PC-3 (cell line): ENCODE measurements at regions not wholly inside any gene's neighbourhood (a gene's known extent, or its start where the extent isn't known, plus 50 kb on each side); places are given as distances from the start of the nearest gene placed in this dataset.

Experiments
- ATAC-seq: fragments of 200-7000 bp; cut with Tn5 transposase; 2 replicates; pipeline ENCODE4 v1.9.1; 2020; ENCODE audit warnings: mild to moderate bottlenecking, moderate library complexity
- BruUV-seq: library from RNA; stranded (reverse); fragments of 400-500 nt; replicated peaks from 2 replicates; lab custom pipeline; 2021; lab: Mats Ljungman, UMichigan
- CTCF ChIA-PET: fragments of 300-600 bp; sonication (Branson Sonifier 250); formaldehyde crosslinking; loops from one replicate; lab custom pipeline; 2022; ENCODE audit warnings: antibody characterized with exemption; lab: Charles Lee
- POLR2A ChIA-PET: fragments of 300-600 bp; sonication (Branson Sonifier 250); formaldehyde crosslinking; loops from one replicate; lab custom pipeline; 2022; ENCODE audit warnings: antibody characterized with exemption; ENCODE audit not compliant: unreplicated experiment; lab: Charles Lee
- DNase-seq: peaks from one replicate; pipeline ENCODE4 v3.0.0-alpha.2; 2015
- H2AFZ ChIP-seq: fragments of 300-600 bp; sonication (generic); 2 replicates; pipeline ENCODE4 v1.6.0; 2016; ENCODE audit warnings: antibody characterized with exemption, low read length
- H3F3A ChIP-seq: fragments of 300-600 bp; sonication (generic); one replicate; pipeline ENCODE4 v1.6.0; 2017; ENCODE audit warnings: antibody characterized with exemption, low read length, control low read depth, mild to moderate bottlenecking; ENCODE audit not compliant: unreplicated experiment
- H3K27ac ChIP-seq: fragments of 300-600 bp; sonication (generic); 2 replicates; pipeline ENCODE4 v1.5.1; 2016; ENCODE audit warnings: mild to moderate bottlenecking, low read length
- H3K27me3 ChIP-seq: fragments of 300-600 bp; sonication (generic); 2 replicates; pipeline ENCODE4 v1.6.1; 2016; ENCODE audit warnings: low read length, mixed read lengths
- H3K36me3 ChIP-seq: fragments of 300-600 bp; sonication (generic); 2 replicates; pipeline ENCODE4 v1.6.1; 2016; ENCODE audit warnings: low read depth, mixed run types, low read length, mixed read lengths
- H3K4me1 ChIP-seq: fragments of 300-600 bp; sonication (generic); 2 replicates; pipeline ENCODE4 v1.5.1; 2016; ENCODE audit warnings: low read length; ENCODE audit not compliant: insufficient read depth
- H3K4me2 ChIP-seq: fragments of 300-600 bp; sonication (generic); 2 replicates; pipeline ENCODE4 v1.6.0; 2016; ENCODE audit warnings: low read length
- H3K4me3 ChIP-seq: fragments of 300-600 bp; sonication (generic); 2 replicates; pipeline ENCODE4 v1.5.1; 2016; ENCODE audit warnings: mild to moderate bottlenecking, low read length, mixed read lengths
- H3K79me2 ChIP-seq: fragments of 300-600 bp; sonication (generic); 2 replicates; pipeline ENCODE4 v1.6.1; 2017; ENCODE audit warnings: low read length, mixed read lengths
- H3K9ac ChIP-seq: fragments of 300-600 bp; sonication (generic); 2 replicates; pipeline ENCODE4 v1.6.0; 2016; ENCODE audit warnings: mild to moderate bottlenecking, low read length
- H3K9me2 ChIP-seq: fragments of 300-600 bp; sonication (generic); replicated peaks from 2 replicates; pipeline ENCODE4 v1.6.1; 2016; ENCODE audit warnings: mixed run types, low read length, mixed read lengths
- H3K9me3 ChIP-seq: fragments of 300-600 bp; sonication (generic); 2 replicates; pipeline ENCODE4 v1.6.1; 2016; ENCODE audit warnings: low read length, mixed read lengths
- H4K20me1 ChIP-seq: fragments of 300-600 bp; sonication (generic); 2 replicates; pipeline ENCODE4 v1.6.1; 2016; ENCODE audit warnings: low read length, mixed read lengths
- CTCF ChIP-seq: fragments of 300-600 bp; sonication (generic); conservative IDR thresholded peaks from 2 replicates; pipeline ENCODE4 v1.5.1; 2017; ENCODE audit warnings: antibody characterized with exemption, low read depth, mild to moderate bottlenecking, low read length
- EZH2 ChIP-seq: fragments of 300-600 bp; sonication (generic); IDR thresholded peaks from one replicate; pipeline ENCODE4 v1.6.1; 2017; ENCODE audit warnings: antibody characterized with exemption, mild to moderate bottlenecking, low read length; ENCODE audit not compliant: unreplicated experiment
- EZH2phosphoT487 ChIP-seq: fragments of 300-600 bp; sonication (generic); IDR thresholded peaks from 2 replicates; pipeline ENCODE4 v1.6.1; 2018; ENCODE audit warnings: mild to moderate bottlenecking, antibody characterized with exemption, low read length, borderline replicate concordance
- intact Hi-C: fragments of 100-400 bp; cut with micrococcal nuclease; formaldehyde crosslinking; loops from 2 replicates; pipeline ENCODE4 v1.9.0; 2023

GRCh38 chr2:21401022-21401698 lies 277.4 kb downstream of the TDRD15 start:
- Histone ChIP-seq H3K9me2 (no peaks in the 10 kb centered on the region), H3K36me3 (no peaks in the 10 kb centered on the region), H3K4me1 (no peaks in the 10 kb centered on the region), H3F3A (no peaks in the 10 kb centered on the region), H3K4me2 (no peak overlapping the region), H3K27ac (no peak overlapping the region), H3K9ac (no peak overlapping the region), H3K9me3 (0 out of 2 replicates have a peak, but pooled peaks cover 5% of the 10 kb centered on the region), H3K79me2 (no peaks in the 10 kb centered on the region), H2AFZ (no peak overlapping the region), H3K4me3 (no peak overlapping the region), H4K20me1 (no peaks in the 10 kb centered on the region), H3K27me3 (no peaks in the 10 kb centered on the region)
- no TSS peak for BruUV-seq
- ChIA-PET POLR2A (no interaction called here), CTCF (no interaction called here)
- no peak for DNase-seq
- ATAC-seq, result no peak
- intact Hi-C loops, result no loop called here
- TF ChIP-seq EZH2 (no peak), EZH2phosphoT487 (no peak), CTCF (no peak)

GRCh38 chr2:21404137-21404536 lies 280.4 kb downstream of the TDRD15 start:
- H2AFZ ChIP-seq, result no peak overlapping the region
- intact Hi-C loops, result no loop called here
- H3K79me2 ChIP-seq, result no peaks in the 10 kb centered on the region
- H3K27ac ChIP-seq, result no peak overlapping the region
- H3K4me1 ChIP-seq, result no peaks in the 10 kb centered on the region
- ChIA-PET CTCF (no interaction called here), POLR2A (no interaction called here)
- no peaks in the 10 kb centered on the region for H3K27me3 ChIP-seq
- H3K9me2 ChIP-seq, result no peaks in the 10 kb centered on the region
- H4K20me1 ChIP-seq, result no peaks in the 10 kb centered on the region
- 0 out of 2 replicates have a peak, but pooled peaks cover 3% of the 10 kb centered on the region for H3K9me3 ChIP-seq
- TF ChIP-seq EZH2 (no peak), EZH2phosphoT487 (no peak), CTCF (no peak)
- no peak for ATAC-seq
- H3F3A ChIP-seq, result no peaks in the 10 kb centered on the region
- no peak for DNase-seq
- H3K36me3 ChIP-seq, result no peaks in the 10 kb centered on the region
- BruUV-seq, result no TSS peak
- H3K4me3 ChIP-seq, result no peak overlapping the region
- H3K4me2 ChIP-seq, result no peak overlapping the region
- no peak overlapping the region for H3K9ac ChIP-seq

- Histone ChIP-seq H3K27me3 (no peaks in the 10 kb centered on the region), H3K27ac (no peak overlapping the region), H4K20me1 (no peaks in the 10 kb centered on the region), H3K79me2 (no peaks in the 10 kb centered on the region), H3K4me1 (no peaks in the 10 kb centered on the region), H3K9me3 (no peaks in the 10 kb centered on the region), H2AFZ (no peak overlapping the region), H3K9ac (no peak overlapping the region), H3K9me2 (no peaks in the 10 kb centered on the region), H3F3A (no peaks in the 10 kb centered on the region), H3K4me2 (no peak overlapping the region), H3K4me3 (no peak overlapping the region), H3K36me3 (no peaks in the 10 kb centered on the region)
- DNase-seq (no peak), ATAC-seq (no peak)
- no TSS peak for BruUV-seq
- ChIA-PET CTCF (no interaction called here), POLR2A (no interaction called here)
- intact Hi-C loops, result no loop called here
- no peak for TF ChIP-seq EZH2phosphoT487
These were observed 281.3 kb downstream of the TDRD15 start for GRCh38 chr2:21404827-21405625.
